Ovary (tissue), 7 donors: ENCODE measurements at regions not wholly inside any gene's neighbourhood (a gene's known extent, or its start where the extent isn't known, plus 50 kb on each side); places are given as distances from the start of the nearest gene placed in this dataset.
"Not testable (repeated sequence)": the region's sequence is repeated elsewhere in the genome, so short reads cannot be mapped to it uniquely, and the experiment has no call there.

Experiments
- DNase-seq, 5 donors: peaks; one replicate each; pipeline ENCODE4 v3.0.0-alpha.2; 2019 to 2020
- H3K27ac ChIP-seq, 2 donors: fragments of 200-600 bp; one replicate each; pipeline versions ENCODE4 v1.5.1 to v1.8.0; 2019 to 2022
- H3K27me3 ChIP-seq: fragments of 200-600 bp; one replicate; pipeline ENCODE4 v1.8.0; 2022
- H3K36me3 ChIP-seq: fragments of 200-600 bp; sonication (generic); one replicate; pipeline ENCODE4 v1.5.1; 2019
- H3K4me1 ChIP-seq: one replicate; pipeline ENCODE4 v1.8.1; 2013; ENCODE audit warnings: mild to moderate bottlenecking, moderate library complexity; ENCODE audit not compliant: insufficient read depth
- H3K4me3 ChIP-seq: fragments of 200-600 bp; sonication (generic); one replicate; pipeline ENCODE4 v1.5.1; 2017
- H3K9me3 ChIP-seq, 2 donors: fragments of 200-600 bp in 1 of 2; sonication (generic) in 1 of 2; one replicate each; pipeline versions ENCODE4 v1.5.1 to v1.8.1; 2013 to 2019; ENCODE audit warnings: mild to moderate bottlenecking in 1 of 2, moderate library complexity in 1 of 2
- EP300 ChIP-seq: sonication (generic); formaldehyde crosslinking; IDR thresholded peaks from one replicate; pipeline ENCODE4 v1.6.1; 2017; ENCODE audit warnings: antibody characterized with exemption
- POLR2A ChIP-seq: fragments of 450-650 bp; IDR thresholded peaks from one replicate; pipeline ENCODE4 v1.6.1; 2017; ENCODE audit warnings: antibody characterized with exemption, mild to moderate bottlenecking, moderate library complexity
- WGBS, 3 donors: extraction: QIAGEN DNeasy Blood & Tissue Kit in 1 of 3; methylation state at CpG; one replicate each; pipeline versions ENCODE4 v1.1.5 to v1.1.7; 2013 to 2017; 5-methylcytosine and 5-hydroxymethylcytosine counted together
- intact Hi-C, 4 donors: fragments of 100-400 bp; cut with DNase I; formaldehyde crosslinking; loops; one replicate each; pipeline versions ENCODE4 v1.11.0 to v1.15.1; 2022 to 2023
- TF ChIP-seq, protein P1 (sequence below), 3 donors: fragments of 450-650 bp in 2 of 3; fragments of 200-600 bp in 1 of 3; IDR thresholded peaks; one replicate each; pipeline versions ENCODE4 v1.5.1 to v1.8.0; 2016 to 2022; ENCODE audit warnings: antibody characterized with exemption in 3 of 3, mild to moderate bottlenecking in 1 of 3
- donor health status: DM: no; HTN: no; CAD: no; lungs with moderate emphysema.
- donor health status: DM: no; HTN: no; CAD: no.
- donor health status: Bipolar disorder and iron deficiency.
- donor health status: DM: no; HTN: no; CAD: no.
- donor health status: DM: yes; HTN: yes; CAD: no.

DNA sequence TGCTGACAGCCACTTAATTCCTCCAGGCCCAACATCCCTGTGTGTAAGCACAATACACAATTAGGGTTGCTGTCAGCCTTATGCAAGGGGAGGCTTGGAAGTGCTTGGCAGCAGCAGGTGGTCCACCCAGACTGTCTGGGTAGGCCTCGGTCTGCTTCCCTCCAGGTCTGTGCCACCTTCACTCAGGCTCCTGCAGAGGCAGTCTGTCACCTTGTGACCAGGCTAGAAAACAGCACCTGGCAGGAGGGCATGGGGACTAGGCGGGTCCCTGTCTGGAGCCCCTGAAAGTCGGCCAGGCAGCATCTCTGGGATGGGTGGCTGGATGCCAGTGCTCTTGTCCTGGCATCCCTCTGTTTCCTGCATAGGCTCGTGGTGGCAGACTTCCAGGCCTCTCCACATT lies 578.1 kb downstream of the KCNJ18 start:
- intact Hi-C loops, result no loop called here
- H3K27me3 ChIP-seq, result no peaks in the 10 kb centered on the region
- no peak for TF ChIP-seq POLR2A
- TF ChIP-seq, protein P1, sequence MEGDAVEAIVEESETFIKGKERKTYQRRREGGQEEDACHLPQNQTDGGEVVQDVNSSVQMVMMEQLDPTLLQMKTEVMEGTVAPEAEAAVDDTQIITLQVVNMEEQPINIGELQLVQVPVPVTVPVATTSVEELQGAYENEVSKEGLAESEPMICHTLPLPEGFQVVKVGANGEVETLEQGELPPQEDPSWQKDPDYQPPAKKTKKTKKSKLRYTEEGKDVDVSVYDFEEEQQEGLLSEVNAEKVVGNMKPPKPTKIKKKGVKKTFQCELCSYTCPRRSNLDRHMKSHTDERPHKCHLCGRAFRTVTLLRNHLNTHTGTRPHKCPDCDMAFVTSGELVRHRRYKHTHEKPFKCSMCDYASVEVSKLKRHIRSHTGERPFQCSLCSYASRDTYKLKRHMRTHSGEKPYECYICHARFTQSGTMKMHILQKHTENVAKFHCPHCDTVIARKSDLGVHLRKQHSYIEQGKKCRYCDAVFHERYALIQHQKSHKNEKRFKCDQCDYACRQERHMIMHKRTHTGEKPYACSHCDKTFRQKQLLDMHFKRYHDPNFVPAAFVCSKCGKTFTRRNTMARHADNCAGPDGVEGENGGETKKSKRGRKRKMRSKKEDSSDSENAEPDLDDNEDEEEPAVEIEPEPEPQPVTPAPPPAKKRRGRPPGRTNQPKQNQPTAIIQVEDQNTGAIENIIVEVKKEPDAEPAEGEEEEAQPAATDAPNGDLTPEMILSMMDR (IDR thresholded peaks at IDR 0.05), result no peak
- TF ChIP-seq EP300, result no peak
- no peaks in the 10 kb centered on the region for H3K36me3 ChIP-seq
- H3K9me3 ChIP-seq, result no peaks in the 10 kb centered on the region
- H3K4me3 ChIP-seq, result no peak overlapping the region
- WGBS, 3 donors, result 42 to 77% (median 58%) methylated on average over 4 of the region's 4 CpGs
- DNase-seq, result peak in 1 of 5 donors; percentile 3
- no peak overlapping the region for H3K27ac ChIP-seq
- H3K4me1 ChIP-seq, result no peaks in the 10 kb centered on the region

DNA sequence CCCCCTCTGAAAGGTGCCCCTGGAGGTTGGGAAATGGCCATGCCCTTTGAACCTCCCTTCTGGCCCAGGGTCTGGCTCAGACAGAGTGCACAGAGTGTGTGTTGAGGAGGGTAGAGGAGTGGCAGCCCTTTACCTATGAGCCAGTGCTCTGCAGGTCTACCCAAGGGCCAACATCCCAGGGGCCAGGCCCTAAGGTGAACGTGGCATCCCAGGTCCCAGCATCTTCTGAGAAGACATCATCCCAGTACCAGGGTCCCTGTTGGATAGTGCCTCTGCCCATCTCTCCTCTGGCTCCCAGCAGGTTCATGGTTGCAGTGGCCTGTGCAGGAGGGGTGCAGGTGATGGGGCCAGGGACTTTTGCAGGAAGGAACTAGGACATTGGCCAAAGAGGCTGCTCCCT lies 578.5 kb downstream of the KCNJ18 start:
- H3K9me3 ChIP-seq, H3K27me3 ChIP-seq, H3K27ac ChIP-seq, DNase-seq, intact Hi-C loops, H3K4me1 ChIP-seq, H3K36me3 ChIP-seq, H3K4me3 ChIP-seq: not testable (repeated sequence)
- 50 to 79% (median 69%) methylated on average over 1 of the region's 1 CpG for WGBS, 3 donors

DNA sequence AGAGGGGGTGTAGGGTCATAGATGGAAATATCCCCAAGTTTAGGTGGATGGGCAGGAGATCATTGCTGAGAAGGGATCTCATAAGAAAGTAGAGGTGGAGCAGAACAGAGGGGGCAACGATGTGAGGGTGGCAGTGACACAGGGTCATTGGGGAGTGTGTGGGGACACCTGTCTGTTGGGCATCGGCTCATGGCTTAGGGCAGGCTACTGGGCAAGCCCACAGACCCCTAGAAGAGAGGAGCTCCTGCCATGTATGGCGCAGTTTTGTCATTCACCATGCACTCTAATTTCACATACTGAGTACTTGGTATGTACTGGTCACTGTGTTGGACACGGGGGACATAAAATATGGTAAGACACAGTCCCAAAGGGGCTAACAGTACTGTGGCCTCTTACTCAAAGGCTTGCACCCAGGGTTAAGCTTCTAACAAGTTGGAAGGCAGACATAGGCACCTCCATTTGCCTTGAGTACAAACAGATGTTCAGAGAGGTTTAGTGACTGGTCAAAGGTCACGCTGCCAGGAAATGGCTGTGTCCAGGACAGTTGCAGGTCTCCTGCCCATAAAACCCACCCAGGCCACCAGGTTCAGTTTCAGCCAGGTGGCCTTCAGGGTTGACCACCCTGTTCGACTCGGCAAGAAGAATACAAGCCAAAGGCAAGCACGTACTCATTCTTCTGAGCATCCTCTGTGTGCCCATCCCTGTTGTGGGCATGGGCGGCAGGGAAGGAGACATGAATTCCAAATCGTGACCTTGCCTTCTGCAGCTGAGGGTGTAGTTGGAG lies 580.2 kb downstream of the KCNJ18 start:
- TF ChIP-seq POLR2A, result no peak
- no peak for TF ChIP-seq EP300
- TF ChIP-seq, protein P1 (IDR thresholded peaks at IDR 0.05), result no peak
- no peak for DNase-seq
- no peaks in the 10 kb centered on the region for H3K9me3 ChIP-seq
- WGBS, 3 donors, result 63 to 74% (median 69%) methylated on average over 10 of the region's 10 CpGs
- no peaks in the 10 kb centered on the region for H3K36me3 ChIP-seq
- H3K27ac ChIP-seq, result no peak overlapping the region
- H3K4me3 ChIP-seq, result no peak overlapping the region
- intact Hi-C loops, result no loop called here
- H3K27me3 ChIP-seq, result no peaks in the 10 kb centered on the region
- no peaks in the 10 kb centered on the region for H3K4me1 ChIP-seq

DNA sequence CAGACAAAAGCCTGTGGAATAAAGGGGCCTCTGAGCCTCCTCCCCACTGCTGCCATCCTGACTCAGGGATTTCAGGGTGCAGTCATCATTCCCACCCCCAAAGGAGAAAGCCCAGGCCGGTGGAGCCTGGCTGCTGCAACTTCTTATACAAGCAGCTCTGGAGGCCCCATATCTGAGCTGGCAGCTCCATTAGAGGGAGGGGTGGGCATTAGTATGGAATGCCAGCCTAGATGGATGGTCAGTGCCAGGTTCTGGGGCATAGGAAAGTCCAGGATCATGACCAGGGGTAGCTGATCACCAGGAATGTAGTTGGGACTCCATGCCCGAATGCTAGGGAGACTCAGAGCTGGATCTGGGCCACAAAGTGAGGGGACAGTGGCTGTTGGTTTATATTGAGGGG lies 581.0 kb downstream of the KCNJ18 start:
- no peak overlapping the region for H3K4me3 ChIP-seq
- H3K27ac ChIP-seq, result no peak overlapping the region
- H3K27me3 ChIP-seq, result no peaks in the 10 kb centered on the region
- no peaks in the 10 kb centered on the region for H3K9me3 ChIP-seq
- no peak for TF ChIP-seq POLR2A
- peak in 2 of 5 donors; percentile 0 to 11 for DNase-seq
- no peaks in the 10 kb centered on the region for H3K36me3 ChIP-seq
- WGBS, 3 donors, result 63 to 74% (median 68%) methylated on average over 2 of the region's 2 CpGs
- no peaks in the 10 kb centered on the region for H3K4me1 ChIP-seq
- intact Hi-C loops, result no loop called here

DNA sequence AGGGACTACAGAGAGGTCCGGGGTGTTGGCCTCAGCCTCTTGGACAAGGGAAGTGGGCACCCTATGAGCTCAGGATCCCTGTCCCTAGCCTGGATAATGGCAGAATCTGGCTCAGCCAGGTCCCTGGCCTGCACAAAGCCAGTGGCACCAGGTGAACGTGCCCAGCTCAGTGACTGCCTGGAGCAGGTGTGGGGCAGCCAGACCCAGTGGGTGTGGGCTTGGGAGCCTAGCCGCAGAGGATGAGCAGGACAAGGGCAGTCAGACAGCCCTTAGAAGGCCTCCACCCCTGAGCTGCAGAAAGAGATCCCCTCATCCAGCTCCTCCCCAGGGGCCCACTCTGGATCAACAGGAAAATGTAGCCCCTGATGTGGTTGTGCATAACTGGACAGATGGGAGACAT lies 585.3 kb downstream of the KCNJ18 start:
- Histone ChIP-seq H3K4me1 (no peaks in the 10 kb centered on the region), H3K4me3 (no peak overlapping the region), H3K9me3 (no peaks in the 10 kb centered on the region), H3K36me3 (no peaks in the 10 kb centered on the region), H3K27ac (no peak overlapping the region), H3K27me3 (no peaks in the 10 kb centered on the region)
- intact Hi-C loops, result no loop called here
- WGBS, 3 donors, result 49 to 63% (median 52%) methylated on average over 3 of the region's 3 CpGs
- DNase-seq, result peak in 1 of 5 donors; percentile 3
- TF ChIP-seq, protein P1 (IDR thresholded peaks at IDR 0.05), result no peak
- no peak for TF ChIP-seq POLR2A
- no peak for TF ChIP-seq EP300
